ENCODE measurements at regions not wholly inside any gene's neighbourhood (a gene's known extent, or its start where the extent isn't known, plus 50 kb on each side); places are given as distances from the start of the nearest gene placed in this dataset.
"Not testable (repeated sequence)": the region's sequence is repeated elsewhere in the genome, so short reads cannot be mapped to it uniquely, and the experiment has no call there.

GRCh38 chr10:45564303-45564959, 108.1 kb downstream of the ZFAND4 start:
- no peaks in the 10 kb centered on the region for H3K27me3 ChIP-seq (ENCODE audit: control insufficient read depth, insufficient read depth, low read length)
- H3K9me3 ChIP-seq (ENCODE audit: control insufficient read depth, insufficient read depth, low read length): peaks cover 3% of the 10 kb centered on the region
- no peak overlapping the region for H3K4me3 ChIP-seq (ENCODE audit: low read depth, low read length)
- no peak for DNase-seq (ENCODE audit: low read depth in 4 of 6, low spot score in 6 of 6)
- H3K4me1 ChIP-seq (ENCODE audit: control insufficient read depth, insufficient read depth, low read length): no peaks in the 10 kb centered on the region
- no peak overlapping the region for H3K27ac ChIP-seq (ENCODE audit: low read depth, low read length)
- no CpG with 5 or more reads among the region's 3 CpGs for WGBS (ENCODE audit: insufficient coverage)
- peaks cover 3% of the 10 kb centered on the region for H3K36me3 ChIP-seq (ENCODE audit: control insufficient read depth, insufficient read depth, low read length)

- H3K27ac ChIP-seq (ENCODE audit: low read depth, low read length): no peak overlapping the region
- DNase-seq (ENCODE audit: low read depth in 4 of 6, low spot score in 6 of 6): peak in 1 of 6 donors; percentile 41
- H3K4me3 ChIP-seq (ENCODE audit: low read depth, low read length): no peak overlapping the region
These were observed 110.6 kb downstream of the ZFAND4 start for GRCh38 chr10:45561952-45562351.

GRCh38 chr10:45560262-45560661, 112.3 kb downstream of the ZFAND4 start:
- Histone ChIP-seq H3K36me3 (ENCODE audit: control insufficient read depth, insufficient read depth, low read length) (peaks cover 3% of the 10 kb centered on the region), H3K27ac (ENCODE audit: low read depth, low read length) (no peak overlapping the region), H3K9me3 (ENCODE audit: control insufficient read depth, insufficient read depth, low read length) (no peaks in the 10 kb centered on the region), H3K4me1 (ENCODE audit: control insufficient read depth, insufficient read depth, low read length) (no peaks in the 10 kb centered on the region), H3K27me3 (ENCODE audit: control insufficient read depth, insufficient read depth, low read length) (no peaks in the 10 kb centered on the region), H3K4me3 (ENCODE audit: low read depth, low read length) (no peak overlapping the region)
- WGBS (ENCODE audit: insufficient coverage): 86% methylated on average over 9 of the region's 10 CpGs
- DNase-seq (ENCODE audit: low read depth in 4 of 6, low spot score in 6 of 6): no peak

More at GRCh38 chr10:45561952-45562351, 110.6 kb downstream of the ZFAND4 start:
- Histone ChIP-seq H3K27me3 (ENCODE audit: control insufficient read depth, insufficient read depth, low read length) (no peaks in the 10 kb centered on the region), H3K9me3 (ENCODE audit: control insufficient read depth, insufficient read depth, low read length) (no peaks in the 10 kb centered on the region), H3K4me1 (ENCODE audit: control insufficient read depth, insufficient read depth, low read length) (no peaks in the 10 kb centered on the region), H3K36me3 (ENCODE audit: control insufficient read depth, insufficient read depth, low read length) (peaks cover 3% of the 10 kb centered on the region)

GRCh38 chr10:45558425-45558824, 114.1 kb downstream of the ZFAND4 start:
- Histone ChIP-seq H3K9me3 (ENCODE audit: control insufficient read depth, insufficient read depth, low read length) (no peaks in the 10 kb centered on the region), H3K36me3 (ENCODE audit: control insufficient read depth, insufficient read depth, low read length) (peaks cover 3% of the 10 kb centered on the region), H3K27me3 (ENCODE audit: control insufficient read depth, insufficient read depth, low read length) (no peaks in the 10 kb centered on the region), H3K4me1 (ENCODE audit: control insufficient read depth, insufficient read depth, low read length) (no peaks in the 10 kb centered on the region), H3K4me3 (ENCODE audit: low read depth, low read length) (no peak overlapping the region), H3K27ac (ENCODE audit: low read depth, low read length) (no peak overlapping the region)
- DNase-seq (ENCODE audit: low read depth in 4 of 6, low spot score in 6 of 6): no peak
- 72% methylated on average over 2 of the region's 7 CpGs for WGBS (ENCODE audit: insufficient coverage)

- WGBS (ENCODE audit: insufficient coverage): 85% methylated on average over 9 of the region's 9 CpGs
- Histone ChIP-seq H3K4me1 (ENCODE audit: control insufficient read depth, insufficient read depth, low read length) (no peaks in the 10 kb centered on the region), H3K27ac (ENCODE audit: low read depth, low read length) (no peak overlapping the region)
These were observed 115.2 kb downstream of the ZFAND4 start for GRCh38 chr10:45557275-45557905.

GRCh38 chr10:45555795-45556194, 116.8 kb downstream of the ZFAND4 start:
- H3K27me3 ChIP-seq (ENCODE audit: control insufficient read depth, insufficient read depth, low read length): no peaks in the 10 kb centered on the region
- H3K4me1 ChIP-seq (ENCODE audit: control insufficient read depth, insufficient read depth, low read length): no peaks in the 10 kb centered on the region
- DNase-seq (ENCODE audit: low read depth in 4 of 6, low spot score in 6 of 6): no peak
- no peaks in the 10 kb centered on the region for H3K9me3 ChIP-seq (ENCODE audit: control insufficient read depth, insufficient read depth, low read length)
- WGBS (ENCODE audit: insufficient coverage): no CpG with 5 or more reads among the region's 3 CpGs
- no peak overlapping the region for H3K4me3 ChIP-seq (ENCODE audit: low read depth, low read length)
- H3K27ac ChIP-seq (ENCODE audit: low read depth, low read length): no peak overlapping the region
- H3K36me3 ChIP-seq (ENCODE audit: control insufficient read depth, insufficient read depth, low read length): peaks cover 3% of the 10 kb centered on the region

More at GRCh38 chr10:45557275-45557905, 115.2 kb downstream of the ZFAND4 start:
- H3K9me3 ChIP-seq (ENCODE audit: control insufficient read depth, insufficient read depth, low read length): no peaks in the 10 kb centered on the region
- peaks cover 3% of the 10 kb centered on the region for H3K36me3 ChIP-seq (ENCODE audit: control insufficient read depth, insufficient read depth, low read length)
- no peak overlapping the region for H3K4me3 ChIP-seq (ENCODE audit: low read depth, low read length)
- H3K27me3 ChIP-seq (ENCODE audit: control insufficient read depth, insufficient read depth, low read length): no peaks in the 10 kb centered on the region
- DNase-seq (ENCODE audit: low read depth in 4 of 6, low spot score in 6 of 6): no peak

- H3K9me3 ChIP-seq (ENCODE audit: control insufficient read depth, insufficient read depth, low read length); DNase-seq (ENCODE audit: low read depth in 4 of 6, low spot score in 6 of 6); H3K36me3 ChIP-seq (ENCODE audit: control insufficient read depth, insufficient read depth, low read length); H3K27ac ChIP-seq (ENCODE audit: low read depth, low read length); H3K27me3 ChIP-seq (ENCODE audit: control insufficient read depth, insufficient read depth, low read length); H3K4me3 ChIP-seq (ENCODE audit: low read depth, low read length); H3K4me1 ChIP-seq (ENCODE audit: control insufficient read depth, insufficient read depth, low read length): not testable (repeated sequence)
- 100% methylated on average over 2 of the region's 5 CpGs for WGBS (ENCODE audit: insufficient coverage)
These were observed 117.2 kb downstream of the ZFAND4 start for GRCh38 chr10:45555332-45555731.

GRCh38 chr10:45553613-45554012, 119.0 kb downstream of the ZFAND4 start:
- no peak for DNase-seq (ENCODE audit: low read depth in 4 of 6, low spot score in 6 of 6)
- Histone ChIP-seq H3K27me3 (ENCODE audit: control insufficient read depth, insufficient read depth, low read length) (no peaks in the 10 kb centered on the region), H3K9me3 (ENCODE audit: control insufficient read depth, insufficient read depth, low read length) (no peaks in the 10 kb centered on the region), H3K27ac (ENCODE audit: low read depth, low read length) (no peak overlapping the region), H3K4me1 (ENCODE audit: control insufficient read depth, insufficient read depth, low read length) (no peaks in the 10 kb centered on the region), H3K36me3 (ENCODE audit: control insufficient read depth, insufficient read depth, low read length) (no peaks in the 10 kb centered on the region), H3K4me3 (ENCODE audit: low read depth, low read length) (no peak overlapping the region)
- no CpG with 5 or more reads among the region's 2 CpGs for WGBS (ENCODE audit: insufficient coverage)

GRCh38 chr10:45553155-45553554, 119.4 kb downstream of the ZFAND4 start:
- H3K27ac ChIP-seq (ENCODE audit: low read depth, low read length): no peak overlapping the region
- H3K4me3 ChIP-seq (ENCODE audit: low read depth, low read length): no peak overlapping the region
- no peaks in the 10 kb centered on the region for H3K9me3 ChIP-seq (ENCODE audit: control insufficient read depth, insufficient read depth, low read length)
- DNase-seq (ENCODE audit: low read depth in 4 of 6, low spot score in 6 of 6): no peak
- no peaks in the 10 kb centered on the region for H3K4me1 ChIP-seq (ENCODE audit: control insufficient read depth, insufficient read depth, low read length)
- WGBS (ENCODE audit: insufficient coverage): no CpG with 5 or more reads among the region's 1 CpG
- no peaks in the 10 kb centered on the region for H3K27me3 ChIP-seq (ENCODE audit: control insufficient read depth, insufficient read depth, low read length)
- no peaks in the 10 kb centered on the region for H3K36me3 ChIP-seq (ENCODE audit: control insufficient read depth, insufficient read depth, low read length)

- Histone ChIP-seq H3K9me3 (ENCODE audit: control insufficient read depth, insufficient read depth, low read length) (no peaks in the 10 kb centered on the region), H3K36me3 (ENCODE audit: control insufficient read depth, insufficient read depth, low read length) (no peaks in the 10 kb centered on the region), H3K4me3 (ENCODE audit: low read depth, low read length) (no peak overlapping the region), H3K27me3 (ENCODE audit: control insufficient read depth, insufficient read depth, low read length) (no peaks in the 10 kb centered on the region), H3K27ac (ENCODE audit: low read depth, low read length) (no peak overlapping the region), H3K4me1 (ENCODE audit: control insufficient read depth, insufficient read depth, low read length) (no peaks in the 10 kb centered on the region)
- no CpG with 5 or more reads among the region's 5 CpGs for WGBS (ENCODE audit: insufficient coverage)
- DNase-seq (ENCODE audit: low read depth in 4 of 6, low spot score in 6 of 6): no peak
These were observed 120.1 kb downstream of the ZFAND4 start for GRCh38 chr10:45552476-45552875.

All from spinal cord (tissue), 9 donors.